IMR-90 (cell line): ENCODE measurements at regions not wholly inside any gene's neighbourhood (a gene's known extent, or its start where the extent isn't known, plus 50 kb on each side); places are given as distances from the start of the nearest gene placed in this dataset.

Source experiments
- ATAC-seq: fragments of 200-7000 bp; cut with Tn5 transposase; 2 replicates; pipeline ENCODE4 v1.9.1; 2020; ENCODE audit warnings: low read depth, mild to moderate bottlenecking, moderate library complexity
- BruUV-seq: library from RNA; stranded (reverse); fragments of 400-500 nt; replicated peaks from 2 replicates; lab custom pipeline; 2021; lab: Mats Ljungman, UMichigan
- CTCF ChIA-PET: fragments of 300-600 bp; formaldehyde crosslinking; extraction: SDS; loops from one replicate; lab custom pipeline; 2021; ENCODE audit warnings: antibody characterized with exemption; lab: Yijun Ruan, JAX
- POLR2A ChIA-PET: fragments of 300-600 bp; sonication (Branson Sonifier 250); formaldehyde crosslinking; loops from one replicate; lab custom pipeline; 2022; ENCODE audit warnings: antibody characterized with exemption; ENCODE audit not compliant: unreplicated experiment; lab: Charles Lee
- DNase-seq: peaks from one replicate; pipeline ENCODE4 v3.0.0; 2013
- H2AFZ ChIP-seq: replicated peaks from 2 replicates; pipeline ENCODE3; 2013; ENCODE audit warnings: low read length, mild to moderate bottlenecking; ENCODE audit not compliant: poor library complexity
- H2AK5ac ChIP-seq: 2 replicates; pipeline ENCODE4 v1.6.1; 2013; ENCODE audit warnings: low read depth, low read length, inconsistent platforms
- H2AK9ac ChIP-seq: replicated peaks from 2 replicates; pipeline ENCODE3; 2013; ENCODE audit warnings: mild to moderate bottlenecking, low read depth, low read length, moderate library complexity; ENCODE audit not compliant: poor library complexity
- H2BK120ac ChIP-seq: 2 replicates; pipeline ENCODE4 v1.6.1; 2013; ENCODE audit warnings: low read depth, low read length, inconsistent platforms
- H2BK15ac ChIP-seq: 3 replicates; pipeline ENCODE4 v1.6.1; 2013; ENCODE audit warnings: low read depth, low read length, inconsistent platforms
- H2BK20ac ChIP-seq: 2 replicates; pipeline ENCODE4 v1.6.1; 2013; ENCODE audit warnings: low read depth, mild to moderate bottlenecking, inconsistent platforms, low read length, moderate library complexity
- H2BK5ac ChIP-seq: 2 replicates; pipeline ENCODE4 v1.6.1; 2013; ENCODE audit warnings: mild to moderate bottlenecking, low read depth, low read length, inconsistent platforms; ENCODE audit not compliant: poor library complexity, severe bottlenecking
- H3K14ac ChIP-seq: replicated peaks from 2 replicates; pipeline ENCODE4 v1.6.1; 2013; ENCODE audit warnings: low read depth, low read length, inconsistent platforms
- H3K18ac ChIP-seq: 2 replicates; pipeline ENCODE4 v1.6.1; 2013; ENCODE audit warnings: low read depth, low read length, control low read depth
- H3K23ac ChIP-seq: 2 replicates; pipeline ENCODE4 v1.6.1; 2013; ENCODE audit warnings: low read depth, low read length, inconsistent platforms
- H3K27ac ChIP-seq: 2 replicates; pipeline ENCODE4 v1.5.1; 2013; ENCODE audit warnings: mild to moderate bottlenecking, control low read depth, low read length; ENCODE audit not compliant: insufficient read depth
- H3K27me3 ChIP-seq: 2 replicates; pipeline ENCODE4 v1.6.1; 2013; ENCODE audit warnings: low read length; ENCODE audit not compliant: control insufficient read depth, insufficient read depth
- H3K36me3 ChIP-seq: 2 replicates; pipeline ENCODE4 v1.6.1; 2013; ENCODE audit warnings: low read length, mixed read lengths; ENCODE audit not compliant: control insufficient read depth, insufficient read depth
- H3K4ac ChIP-seq: 2 replicates; pipeline ENCODE4 v1.6.1; 2013; ENCODE audit warnings: low read depth, low read length, inconsistent platforms
- H3K4me1 ChIP-seq: 2 replicates; pipeline ENCODE4 v1.6.1; 2013; ENCODE audit warnings: low read length, mixed read lengths; ENCODE audit not compliant: control insufficient read depth, insufficient read depth
- H3K4me2 ChIP-seq: 2 replicates; pipeline ENCODE4 v1.6.1; 2013; ENCODE audit warnings: low read depth, mild to moderate bottlenecking, control low read depth, low read length, moderate library complexity
- H3K4me3 ChIP-seq: 2 replicates; pipeline ENCODE4 v1.5.1; 2013; ENCODE audit warnings: low read depth, mild to moderate bottlenecking, control low read depth, low read length, moderate library complexity; ENCODE audit not compliant: insufficient read depth
- H3K56ac ChIP-seq: 2 replicates; pipeline ENCODE4 v1.6.1; 2013; ENCODE audit warnings: low read length, inconsistent platforms; ENCODE audit not compliant: insufficient read depth; ENCODE audit errors: extremely low read depth
- H3K79me1 ChIP-seq, 2 experiments: 2 replicates each; pipeline ENCODE4 v1.6.1; 2013; ENCODE audit warnings: low read length in 2 of 2, inconsistent platforms in 1 of 2, low read depth in 1 of 2
- H3K9ac ChIP-seq: 2 replicates; pipeline ENCODE4 v1.6.1; 2013; ENCODE audit warnings: low read depth, low read length, control low read depth
- H3K9me1 ChIP-seq: 2 replicates; pipeline ENCODE4 v1.6.1; 2013; ENCODE audit warnings: low read length, inconsistent platforms; ENCODE audit not compliant: insufficient read depth
- H3K9me3 ChIP-seq: 2 replicates; pipeline ENCODE4 v1.6.1; 2013; ENCODE audit warnings: low read length; ENCODE audit not compliant: control insufficient read depth, insufficient read depth
- H4K20me1 ChIP-seq: 2 replicates; pipeline ENCODE4 v1.6.1; 2013; ENCODE audit warnings: low read length, inconsistent platforms; ENCODE audit not compliant: insufficient read depth
- H4K5ac ChIP-seq: 2 replicates; pipeline ENCODE4 v1.6.1; 2013; ENCODE audit warnings: mild to moderate bottlenecking, low read depth, low read length, control low read depth
- H4K8ac ChIP-seq, 2 experiments: 2 replicates each; pipeline ENCODE4 v1.6.1; 2013; ENCODE audit warnings: low read depth in 2 of 2, low read length in 2 of 2, control low read depth in 1 of 2, inconsistent platforms in 1 of 2
- H4K91ac ChIP-seq: 2 replicates; pipeline ENCODE4 v1.6.1; 2013; ENCODE audit warnings: low read depth, low read length, inconsistent platforms; ENCODE audit not compliant: insufficient read depth
- CEBPB ChIP-seq: IDR thresholded peaks from 2 replicates; pipeline ENCODE4 v1.6.1; 2012; ENCODE audit warnings: low read depth, low read length, improper control_type of control experiment
- RAD21 ChIP-seq: IDR thresholded peaks from 2 replicates; pipeline ENCODE4 v1.6.1; 2012; ENCODE audit warnings: low read length, improper control_type of control experiment
- WGBS, 2 experiments: methylation state at CpG; one replicate each; pipeline versions ENCODE4 v1.1.5 to v1.1.7; 2013; ENCODE audit warnings: missing lambda C conversion rate in 2 of 2; ENCODE audit not compliant: insufficient read length in 1 of 2; ENCODE audit errors: extremely low coverage in 2 of 2; 5-methylcytosine and 5-hydroxymethylcytosine counted together
- dilution Hi-C: fragments of 300-500 bp; cut with HindIII; formaldehyde crosslinking; loops from one replicate; pipeline ENCODE4 v1.14.3; 2018; ENCODE audit warnings: low sequenced_read_pairs; ENCODE audit not compliant: unreplicated experiment
- in situ Hi-C: fragments of 300-500 bp; cut with MboI; formaldehyde crosslinking; loops from 3 replicates; pipeline ENCODE4 v1.14.3; 2019; ENCODE audit warnings: low sequenced_read_pairs, inconsistent platforms, mixed read lengths
- intact Hi-C: fragments of 100-400 bp; cut with micrococcal nuclease; formaldehyde crosslinking; loops from 2 replicates; pipeline ENCODE4 v1.10.0; 2022

DNA sequence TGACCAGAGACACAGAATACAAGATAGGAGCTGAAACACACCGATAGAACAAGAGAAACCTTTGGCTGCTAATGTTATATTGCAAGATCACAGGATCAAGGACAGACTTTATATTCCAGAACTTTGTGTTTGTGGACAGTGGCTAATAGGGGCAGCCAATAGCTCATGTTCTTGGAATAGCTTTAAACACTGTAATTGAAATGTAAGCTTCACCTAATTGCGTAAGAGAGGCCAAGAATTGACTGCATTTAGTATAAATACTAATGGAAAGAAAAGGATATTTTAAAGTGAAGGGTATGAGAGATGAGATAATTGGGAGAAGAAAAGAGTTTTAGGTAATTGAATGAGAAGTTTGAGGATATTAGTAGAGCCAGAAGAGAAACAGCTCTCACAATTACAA lies 758.8 kb downstream of the CDH11 start:
- no peak overlapping the region for H3K23ac ChIP-seq
- H2AK9ac ChIP-seq: no peak overlapping the region
- ChIA-PET CTCF (interaction anchor here (1.1 kb wide), 1 partner anchor 38 kb away, joined by 4 read pairs; no protein-coding TSS in a partner anchor), POLR2A (no interaction called here)
- H3K36me3 ChIP-seq: no peaks in the 10 kb centered on the region
- no peak overlapping the region for H3K18ac ChIP-seq
- no peak overlapping the region for H2AFZ ChIP-seq
- H3K4me3 ChIP-seq: no peak overlapping the region
- no peaks in the 10 kb centered on the region for H3K9me1 ChIP-seq
- no peaks in the 10 kb centered on the region for H3K79me1 ChIP-seq
- H2BK5ac ChIP-seq: no peak overlapping the region
- intact Hi-C loops: no loop called here
- H4K8ac ChIP-seq: no peak overlapping the region
- H3K4ac ChIP-seq: no peak overlapping the region
- H4K91ac ChIP-seq: no peak overlapping the region
- no peaks in the 10 kb centered on the region; the same call in 1 of the 2 replicates for H3K4me1 ChIP-seq
- H4K20me1 ChIP-seq: no peaks in the 10 kb centered on the region
- H4K5ac ChIP-seq: no peak overlapping the region
- DNase-seq (peak; percentile 50), ATAC-seq (peak; percentile 56; the same call in 1 of the 2 replicates)
- H3K9me3 ChIP-seq: no peaks in the 10 kb centered on the region
- no peak overlapping the region for H2BK20ac ChIP-seq
- H2BK120ac ChIP-seq: no peak overlapping the region
- BruUV-seq: no TSS peak
- no peaks in the 10 kb centered on the region for H3K27me3 ChIP-seq
- no peak overlapping the region for H3K9ac ChIP-seq
- H2BK15ac ChIP-seq: no peak overlapping the region
- H3K27ac ChIP-seq: no peak overlapping the region
- in situ Hi-C loops: no loop called here
- TF ChIP-seq CEBPB (peak; percentile 90), RAD21 (no peak)
- H3K14ac ChIP-seq: no peak overlapping the region
- WGBS, 2 experiments: no CpG with 5 or more reads among the region's 2 CpGs
- no peak overlapping the region for H2AK5ac ChIP-seq
- dilution Hi-C loops: no loop called here
- no peak overlapping the region for H3K56ac ChIP-seq
- no peak overlapping the region for H3K4me2 ChIP-seq
